ENCODE measurements at regions not wholly inside any gene's neighbourhood (a gene's known extent, or its start where the extent isn't known, plus 50 kb on each side); places are given as distances from the start of the nearest gene placed in this dataset.

DNA sequence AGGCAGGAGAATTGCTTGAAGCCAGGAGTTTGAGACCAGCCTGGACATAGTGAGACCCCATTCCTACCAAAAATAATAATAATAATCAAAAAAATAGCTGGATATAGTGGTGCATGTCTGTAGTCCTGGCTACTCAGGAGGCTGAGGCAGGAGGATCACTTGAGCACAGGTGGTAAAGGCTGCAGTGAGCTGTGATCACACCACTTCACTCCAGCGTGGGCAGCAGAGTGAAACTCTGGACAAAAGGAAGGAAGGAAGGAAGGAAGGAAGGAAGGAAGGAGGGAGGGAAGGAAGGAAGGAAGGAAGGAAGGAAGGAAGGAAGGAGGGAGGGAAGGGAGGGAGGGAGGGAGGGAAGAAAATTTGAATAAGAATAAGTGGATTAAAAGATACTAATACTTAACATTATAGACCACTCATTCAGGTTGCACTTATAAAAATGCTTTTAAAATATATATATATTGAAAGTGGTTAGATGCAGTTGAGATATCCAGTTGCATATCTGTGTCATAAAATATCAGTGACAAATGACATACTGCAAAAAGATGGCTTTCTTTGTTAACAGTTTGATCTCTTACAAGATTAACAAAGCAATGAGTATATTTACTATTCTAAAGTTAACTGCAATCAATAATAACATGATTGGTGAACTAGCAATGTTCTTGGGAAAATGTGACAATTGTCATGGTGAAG lies 702.4 kb downstream of the CPS1 start:
- BruUV-seq (replicated peaks): no TSS peak

GRCh38 chr2:211259831-211260476 lies 703.6 kb downstream of the CPS1 start:
- TF ChIP-seq, protein P1, sequence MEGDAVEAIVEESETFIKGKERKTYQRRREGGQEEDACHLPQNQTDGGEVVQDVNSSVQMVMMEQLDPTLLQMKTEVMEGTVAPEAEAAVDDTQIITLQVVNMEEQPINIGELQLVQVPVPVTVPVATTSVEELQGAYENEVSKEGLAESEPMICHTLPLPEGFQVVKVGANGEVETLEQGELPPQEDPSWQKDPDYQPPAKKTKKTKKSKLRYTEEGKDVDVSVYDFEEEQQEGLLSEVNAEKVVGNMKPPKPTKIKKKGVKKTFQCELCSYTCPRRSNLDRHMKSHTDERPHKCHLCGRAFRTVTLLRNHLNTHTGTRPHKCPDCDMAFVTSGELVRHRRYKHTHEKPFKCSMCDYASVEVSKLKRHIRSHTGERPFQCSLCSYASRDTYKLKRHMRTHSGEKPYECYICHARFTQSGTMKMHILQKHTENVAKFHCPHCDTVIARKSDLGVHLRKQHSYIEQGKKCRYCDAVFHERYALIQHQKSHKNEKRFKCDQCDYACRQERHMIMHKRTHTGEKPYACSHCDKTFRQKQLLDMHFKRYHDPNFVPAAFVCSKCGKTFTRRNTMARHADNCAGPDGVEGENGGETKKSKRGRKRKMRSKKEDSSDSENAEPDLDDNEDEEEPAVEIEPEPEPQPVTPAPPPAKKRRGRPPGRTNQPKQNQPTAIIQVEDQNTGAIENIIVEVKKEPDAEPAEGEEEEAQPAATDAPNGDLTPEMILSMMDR (conservative IDR thresholded peaks at IDR 0.05; ENCODE audit: low read length): no peak
- no peak for TF ChIP-seq EZH2phosphoT487 (IDR thresholded peaks at IDR 0.05; ENCODE audit: borderline replicate concordance, low read depth, low read length)
- intact Hi-C loops (cut with micrococcal nuclease; ENCODE audit: unreplicated experiment): no loop called here
- no peaks in the 10 kb centered on the region for H4K20me1 ChIP-seq (ENCODE audit: insufficient read depth, low read length)
- no peaks in the 10 kb centered on the region; the same call in 1 of the 2 replicates for H3K79me2 ChIP-seq (ENCODE audit: insufficient read depth, low read depth, low read length)
- no peak for DNase-seq (ENCODE audit: low spot score)
- CTCF ChIA-PET (ENCODE audit: unreplicated experiment): no interaction called here
- no peak overlapping the region for H3K27ac ChIP-seq (ENCODE audit: low read depth, low read length, poor library complexity, severe bottlenecking)
- H3K9me3 ChIP-seq (ENCODE audit: low read length): no peaks in the 10 kb centered on the region
- H2AFZ ChIP-seq (ENCODE audit: low read length): no peak overlapping the region
- H3K9me2 ChIP-seq (ENCODE audit: insufficient read depth, low read length): no peaks in the 10 kb centered on the region
- H3K4me1 ChIP-seq (ENCODE audit: insufficient read depth, low read length, poor library complexity, severe bottlenecking): no peaks in the 10 kb centered on the region
- H3K4me2 ChIP-seq (ENCODE audit: low read length): no peak overlapping the region
- POLR2A ChIA-PET: no interaction called here
- H3K36me3 ChIP-seq (ENCODE audit: insufficient read depth, low read length): no peaks in the 10 kb centered on the region
- H3K4me3 ChIP-seq (ENCODE audit: low read depth, low read length, poor library complexity, severe bottlenecking): no peak overlapping the region
- no TSS peak for BruUV-seq (replicated peaks)

More for the DNA sequence above, 702.4 kb downstream of the CPS1 start:
- Histone ChIP-seq H3K27ac (ENCODE audit: low read depth, low read length, poor library complexity, severe bottlenecking) (no peak overlapping the region), H3K4me3 (ENCODE audit: low read depth, low read length, poor library complexity, severe bottlenecking) (no peak overlapping the region), H3K79me2 (ENCODE audit: insufficient read depth, low read depth, low read length) (no peaks in the 10 kb centered on the region; the same call in 1 of the 2 replicates), H3K9me3 (ENCODE audit: low read length) (no peaks in the 10 kb centered on the region), H3K36me3 (ENCODE audit: insufficient read depth, low read length) (no peaks in the 10 kb centered on the region), H2AFZ (ENCODE audit: low read length) (no peak overlapping the region), H3K9me2 (ENCODE audit: insufficient read depth, low read length) (no peaks in the 10 kb centered on the region), H4K20me1 (ENCODE audit: insufficient read depth, low read length) (no peaks in the 10 kb centered on the region), H3K4me2 (ENCODE audit: low read length) (no peak overlapping the region), H3K4me1 (ENCODE audit: insufficient read depth, low read length, poor library complexity, severe bottlenecking) (no peaks in the 10 kb centered on the region)
- ChIA-PET CTCF (ENCODE audit: unreplicated experiment) (no interaction called here), POLR2A (interaction anchor here (0.6 kb wide), 1 partner anchor 638 kb away, joined by 3 read pairs; no protein-coding TSS in a partner anchor)
- TF ChIP-seq, protein P1 (conservative IDR thresholded peaks at IDR 0.05; ENCODE audit: low read length): no peak
- TF ChIP-seq EZH2phosphoT487 (IDR thresholded peaks at IDR 0.05; ENCODE audit: borderline replicate concordance, low read depth, low read length): no peak
- DNase-seq (ENCODE audit: low spot score): no peak
- intact Hi-C loops (cut with micrococcal nuclease; ENCODE audit: unreplicated experiment): no loop called here

DNA sequence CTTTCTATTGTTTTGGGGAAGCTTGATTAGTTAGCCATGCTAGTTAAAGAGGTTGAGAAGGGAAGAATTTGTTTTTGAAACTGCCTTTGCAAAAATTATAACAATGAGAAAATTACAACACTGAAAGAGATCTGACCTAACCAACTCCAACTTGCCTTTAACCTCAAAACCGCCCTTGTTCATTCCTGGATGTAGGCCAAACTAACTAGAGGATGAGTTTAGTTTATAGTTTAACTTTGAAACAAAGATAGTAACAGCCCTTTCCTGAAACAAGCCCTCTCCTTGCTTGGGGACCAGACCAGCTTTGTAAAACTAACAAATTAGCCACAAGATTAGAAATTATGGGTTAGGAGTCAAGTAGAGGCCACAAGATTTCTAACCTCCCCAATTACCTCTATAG lies 713.9 kb downstream of the CPS1 start:
- no peak overlapping the region for H3K27ac ChIP-seq (ENCODE audit: low read depth, low read length, poor library complexity, severe bottlenecking)

More for the DNA sequence above, 713.9 kb downstream of the CPS1 start:
- Histone ChIP-seq H3K4me2 (ENCODE audit: low read length) (no peak overlapping the region), H3K9me3 (ENCODE audit: low read length) (no peaks in the 10 kb centered on the region), H2AFZ (ENCODE audit: low read length) (no peak overlapping the region), H3K36me3 (ENCODE audit: insufficient read depth, low read length) (no peaks in the 10 kb centered on the region), H3K9me2 (ENCODE audit: insufficient read depth, low read length) (no peaks in the 10 kb centered on the region), H3K4me1 (ENCODE audit: insufficient read depth, low read length, poor library complexity, severe bottlenecking) (no peaks in the 10 kb centered on the region), H3K79me2 (ENCODE audit: insufficient read depth, low read depth, low read length) (no peaks in the 10 kb centered on the region), H3K4me3 (ENCODE audit: low read depth, low read length, poor library complexity, severe bottlenecking) (no peak overlapping the region), H4K20me1 (ENCODE audit: insufficient read depth, low read length) (no peaks in the 10 kb centered on the region)
- ChIA-PET CTCF (ENCODE audit: unreplicated experiment) (no interaction called here), POLR2A (interaction anchor here (1.8 kb wide), 1 partner anchor 12 kb away, joined by 6 read pairs; no protein-coding TSS in a partner anchor)
- no TSS peak for BruUV-seq (replicated peaks)
- no peak for TF ChIP-seq EZH2phosphoT487 (IDR thresholded peaks at IDR 0.05; ENCODE audit: borderline replicate concordance, low read depth, low read length)
- TF ChIP-seq, protein P1 (conservative IDR thresholded peaks at IDR 0.05; ENCODE audit: low read length): no peak
- DNase-seq (ENCODE audit: low spot score): no peak
- intact Hi-C loops (cut with micrococcal nuclease; ENCODE audit: unreplicated experiment): no loop called here
